GM12878 (cell line): ENCODE measurements at regions not wholly inside any gene's neighbourhood (a gene's known extent, or its start where the extent isn't known, plus 50 kb on each side); places are given as distances from the start of the nearest gene placed in this dataset.

Experiments used
- ATAC-seq: fragments of 200-7000 bp; cut with Tn5 transposase; 3 replicates; pipeline ENCODE4 v1.9.1; 2020; ENCODE audit warnings: mild to moderate bottlenecking, moderate library complexity
- BruUV-seq: library from RNA; stranded (reverse); fragments of 400-500 nt; replicated peaks from 2 replicates; lab custom pipeline; 2021; lab: Mats Ljungman, UMichigan
- CTCF ChIA-PET: fragments of 300-600 bp; sonication (Branson Sonifier 250); formaldehyde crosslinking; extraction: SDS; loops from one replicate; lab custom pipeline; 2021; ENCODE audit warnings: inconsistent platforms; lab: Yijun Ruan, JAX
- POLR2A ChIA-PET: fragments of 350-600 bp; formaldehyde crosslinking; extraction: SDS; loops from one replicate; lab custom pipeline; 2021; ENCODE audit warnings: inconsistent platforms; lab: Charles Lee
- RAD21 ChIA-PET: fragments of 300-600 bp; sonication (Branson Sonifier 250); formaldehyde crosslinking; loops from one replicate; lab custom pipeline; 2023; ENCODE audit warnings: antibody characterized with exemption; ENCODE audit not compliant: unreplicated experiment; lab: Charles Lee
- SMC1A ChIA-PET: fragments of 300-600 bp; sonication (Branson Sonifier 250); formaldehyde crosslinking; loops from one replicate; lab custom pipeline; 2023; ENCODE audit not compliant: unreplicated experiment, uncharacterized antibody; lab: Charles Lee
- DNase-seq: peaks from one replicate; pipeline ENCODE4 v3.0.0-alpha.2; 2011; ENCODE audit warnings: low read depth, low spot score
- FAIRE-seq: peaks from 3 replicates; lab custom pipeline; 2011; peaks lifted over from hg19 to GRCh38; lab: Jason Lieb, UNC
- H2AFZ ChIP-seq: 2 replicates; pipeline ENCODE4 v1.6.0; 2011; ENCODE audit warnings: low read depth, low read length, control low read depth; ENCODE audit not compliant: control insufficient read depth
- H3K27ac ChIP-seq: 2 replicates; pipeline ENCODE4 v1.5.1; 2011; ENCODE audit warnings: control low read depth; ENCODE audit not compliant: control insufficient read depth, insufficient read depth
- H3K27me3 ChIP-seq, 2 experiments: replicated peaks in 1 of 2; 2 replicates each; pipeline versions ENCODE4 v1.6.0 to v1.6.1; 2011; ENCODE audit warnings: low read length in 1 of 2; ENCODE audit not compliant: control insufficient read depth in 2 of 2, insufficient read depth in 2 of 2
- H3K36me3 ChIP-seq, 2 experiments: 2 replicates each; pipeline ENCODE4 v1.5.1; 2011; ENCODE audit warnings: low read length in 1 of 2; ENCODE audit not compliant: control insufficient read depth in 2 of 2, insufficient read depth in 2 of 2
- H3K4me1 ChIP-seq: 2 replicates; pipeline ENCODE4 v1.6.1; 2011; ENCODE audit warnings: mild to moderate bottlenecking, low read length, moderate library complexity, mixed read lengths; ENCODE audit not compliant: control insufficient read depth, insufficient read depth
- H3K4me2 ChIP-seq: 2 replicates; pipeline ENCODE4 v1.6.0; 2011; ENCODE audit warnings: control low read depth; ENCODE audit not compliant: control insufficient read depth, insufficient read depth
- H3K4me3 ChIP-seq: fragments of 200-600 bp; sonication (generic); 2 replicates; pipeline ENCODE4 v1.5.1; 2016
- H3K79me2 ChIP-seq: 2 replicates; pipeline ENCODE4 v1.6.0; 2011; ENCODE audit warnings: low read length; ENCODE audit not compliant: control insufficient read depth, insufficient read depth
- H3K9ac ChIP-seq: 2 replicates; pipeline ENCODE4 v1.8.0; 2011; ENCODE audit warnings: low read length, control low read depth, mixed read lengths; ENCODE audit not compliant: control insufficient read depth, insufficient read depth
- H3K9me3 ChIP-seq: replicated peaks from 3 replicates; pipeline ENCODE4 v1.5.1; 2011; ENCODE audit warnings: mild to moderate bottlenecking, low read length; ENCODE audit not compliant: control insufficient read depth, insufficient read depth
- H4K20me1 ChIP-seq: 2 replicates; pipeline ENCODE4 v1.6.0; 2011; ENCODE audit not compliant: control insufficient read depth, insufficient read depth
- ASH2L ChIP-seq: fragments of 300-600, 200-600 bp; sonication (generic); IDR thresholded peaks from 2 replicates; pipeline ENCODE4 v1.6.1; 2017; ENCODE audit warnings: low read depth, mild to moderate bottlenecking, borderline replicate concordance
- BMI1 ChIP-seq: fragments of 450-650 bp; IDR thresholded peaks from 2 replicates; pipeline ENCODE4 v1.6.1; 2016; ENCODE audit warnings: mild to moderate bottlenecking, moderate library complexity, borderline replicate concordance
- CREM ChIP-seq: IDR thresholded peaks from 2 replicates; pipeline ENCODE4 v1.6.1; 2014; ENCODE audit warnings: antibody characterized with exemption, low read depth
- EP300 ChIP-seq, 2 experiments: fragments of 150-350 bp in 1 of 2; IDR thresholded peaks; 2 replicates each; pipeline ENCODE4 v1.6.1; 2011 to 2012; ENCODE audit warnings: low read depth in 2 of 2, low read length in 2 of 2, borderline replicate concordance in 1 of 2, improper control_type of control experiment in 1 of 2, inconsistent platforms in 1 of 2; ENCODE audit not compliant: control insufficient read depth in 1 of 2
- IKZF1 ChIP-seq: fragments of 450-650 bp; conservative IDR thresholded peaks from 2 replicates; pipeline ENCODE4 v1.6.1; 2017; ENCODE audit warnings: antibody characterized with exemption, mild to moderate bottlenecking
- MEF2B ChIP-seq: fragments of 450-650 bp; IDR thresholded peaks from 2 replicates; pipeline ENCODE4 v1.6.1; 2018; ENCODE audit warnings: mild to moderate bottlenecking, moderate library complexity; ENCODE audit not compliant: partially characterized antibody, poor library complexity, severe bottlenecking
- SIX5 ChIP-seq: IDR thresholded peaks from 2 replicates; pipeline ENCODE4 v1.6.1; 2011; ENCODE audit warnings: mild to moderate bottlenecking, low read depth, low read length, moderate library complexity; ENCODE audit not compliant: severe bottlenecking
- SMAD5 ChIP-seq: IDR thresholded peaks from 2 replicates; pipeline ENCODE4 v1.6.1; 2016; ENCODE audit warnings: antibody characterized with exemption, low read depth
- TCF7 ChIP-seq: IDR thresholded peaks from 2 replicates; pipeline ENCODE4 v1.6.1; 2014; ENCODE audit warnings: antibody characterized with exemption, borderline replicate concordance
- USF2 ChIP-seq: IDR thresholded peaks from 2 replicates; pipeline ENCODE4 v1.6.1; 2011; ENCODE audit warnings: low read depth, low read length, improper control_type of control experiment, borderline replicate concordance
- ZBTB40 ChIP-seq: fragments of 450-650 bp; IDR thresholded peaks from 2 replicates; pipeline ENCODE4 v1.6.1; 2016; ENCODE audit warnings: mild to moderate bottlenecking, moderate library complexity, borderline replicate concordance
- ZNF217 ChIP-seq: fragments of 450-650 bp; IDR thresholded peaks from 2 replicates; pipeline ENCODE4 v1.6.1; 2017; ENCODE audit warnings: antibody characterized with exemption, mild to moderate bottlenecking
- WGBS: methylation state at CpG from one replicate; pipeline ENCODE4 v1.1.6; 2016; ENCODE audit warnings: low lambda C conversion rate; ENCODE audit not compliant: insufficient replicate concordance, insufficient coverage; ENCODE audit errors: missing lambda C conversion rate; 5-methylcytosine and 5-hydroxymethylcytosine counted together
- in situ Hi-C: fragments of 300-500 bp; cut with MboI; formaldehyde crosslinking; loops from 9 replicates; pipeline ENCODE4 v1.14.3; 2018; ENCODE audit warnings: mixed read lengths
- intact Hi-C: fragments of 100-400 bp; cut with micrococcal nuclease; formaldehyde crosslinking; loops from one replicate; pipeline ENCODE4 v1.14.2; 2022; ENCODE audit not compliant: unreplicated experiment
- TF ChIP-seq, protein P1 (sequence below): fragments of 450-650 bp; formaldehyde crosslinking; IDR thresholded peaks from 2 replicates; pipeline ENCODE4 v1.4.0; 2022; ENCODE audit warnings: mild to moderate bottlenecking, moderate library complexity
- TF ChIP-seq, protein P2 (sequence below): fragments of 450-650 bp; IDR thresholded peaks from 2 replicates; pipeline ENCODE4 v1.6.1; 2016; ENCODE audit warnings: mild to moderate bottlenecking

DNA sequence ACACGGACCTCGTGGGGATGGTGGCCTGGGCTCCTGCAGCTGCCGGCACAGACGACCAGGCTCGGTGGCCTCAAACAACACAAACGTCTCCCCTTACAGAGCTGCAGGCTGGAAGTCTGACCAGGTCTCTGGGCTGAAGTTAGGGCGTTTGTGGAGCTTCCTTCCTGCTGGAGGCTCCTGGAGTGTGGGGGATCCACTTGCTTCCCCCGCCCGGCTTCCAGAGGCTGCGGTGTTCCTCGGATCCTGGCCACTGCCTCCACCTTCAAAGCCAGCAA lies 313.5 kb downstream of the CTTN start:
- no peaks in the 10 kb centered on the region for H3K4me1 ChIP-seq
- FAIRE-seq (no peak), ATAC-seq (no peak), DNase-seq (no peak)
- ChIA-PET CTCF (no interaction called here), SMC1A (no interaction called here), RAD21 (no interaction called here), POLR2A (no interaction called here)
- H3K4me2 ChIP-seq: no peak overlapping the region
- no peaks in the 10 kb centered on the region for H3K9me3 ChIP-seq
- H4K20me1 ChIP-seq: no peaks in the 10 kb centered on the region
- in situ Hi-C loops: no loop called here
- TF ChIP-seq ZNF217 (no peak), ASH2L (no peak), SIX5 (no peak), USF2 (no peak), CREM (no peak), MEF2B (no peak), ZBTB40 (no peak), TCF7 (no peak), BMI1 (no peak), SMAD5 (no peak), EP300 (IDR thresholded peaks at IDR 0.05; ENCODE audit: borderline replicate concordance in 1 of 2, control insufficient read depth in 1 of 2, low read depth in 2 of 2, low read length in 2 of 2) (no peak), IKZF1 (no peak)
- TF ChIP-seq, protein P1, sequence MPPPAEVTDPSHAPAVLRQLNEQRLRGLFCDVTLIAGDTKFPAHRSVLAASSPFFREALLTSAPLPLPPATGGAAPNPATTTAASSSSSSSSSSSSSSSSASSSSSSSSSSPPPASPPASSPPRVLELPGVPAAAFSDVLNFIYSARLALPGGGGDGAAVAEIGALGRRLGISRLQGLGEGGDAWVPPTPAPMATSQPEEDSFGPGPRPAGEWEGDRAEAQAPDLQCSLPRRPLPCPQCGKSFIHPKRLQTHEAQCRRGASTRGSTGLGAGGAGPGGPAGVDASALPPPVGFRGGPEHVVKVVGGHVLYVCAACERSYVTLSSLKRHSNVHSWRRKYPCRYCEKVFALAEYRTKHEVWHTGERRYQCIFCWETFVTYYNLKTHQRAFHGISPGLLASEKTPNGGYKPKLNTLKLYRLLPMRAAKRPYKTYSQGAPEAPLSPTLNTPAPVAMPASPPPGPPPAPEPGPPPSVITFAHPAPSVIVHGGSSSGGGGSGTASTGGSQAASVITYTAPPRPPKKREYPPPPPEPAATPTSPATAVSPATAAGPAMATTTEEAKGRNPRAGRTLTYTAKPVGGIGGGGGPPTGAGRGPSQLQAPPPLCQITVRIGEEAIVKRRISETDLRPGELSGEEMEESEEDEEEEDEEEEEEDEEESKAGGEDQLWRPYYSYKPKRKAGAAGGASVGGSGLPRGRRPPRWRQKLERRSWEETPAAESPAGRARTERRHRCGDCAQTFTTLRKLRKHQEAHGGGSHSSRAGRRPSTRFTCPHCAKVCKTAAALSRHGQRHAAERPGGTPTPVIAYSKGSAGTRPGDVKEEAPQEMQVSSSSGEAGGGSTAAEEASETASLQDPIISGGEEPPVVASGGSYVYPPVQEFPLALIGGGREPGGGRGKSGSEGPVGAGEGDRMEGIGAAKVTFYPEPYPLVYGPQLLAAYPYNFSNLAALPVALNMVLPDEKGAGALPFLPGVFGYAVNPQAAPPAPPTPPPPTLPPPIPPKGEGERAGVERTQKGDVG (CRISPR knock-in tag): no peak
- TF ChIP-seq, protein P2, sequence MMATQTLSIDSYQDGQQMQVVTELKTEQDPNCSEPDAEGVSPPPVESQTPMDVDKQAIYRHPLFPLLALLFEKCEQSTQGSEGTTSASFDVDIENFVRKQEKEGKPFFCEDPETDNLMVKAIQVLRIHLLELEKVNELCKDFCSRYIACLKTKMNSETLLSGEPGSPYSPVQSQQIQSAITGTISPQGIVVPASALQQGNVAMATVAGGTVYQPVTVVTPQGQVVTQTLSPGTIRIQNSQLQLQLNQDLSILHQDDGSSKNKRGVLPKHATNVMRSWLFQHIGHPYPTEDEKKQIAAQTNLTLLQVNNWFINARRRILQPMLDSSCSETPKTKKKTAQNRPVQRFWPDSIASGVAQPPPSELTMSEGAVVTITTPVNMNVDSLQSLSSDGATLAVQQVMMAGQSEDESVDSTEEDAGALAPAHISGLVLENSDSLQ: no peak
- WGBS: 51% methylated on average over 11 of the region's 11 CpGs
- no peak overlapping the region for H3K9ac ChIP-seq
- no peak overlapping the region for H2AFZ ChIP-seq
- no TSS peak for BruUV-seq
- no peak overlapping the region for H3K4me3 ChIP-seq
- no peak overlapping the region for H3K27ac ChIP-seq
- intact Hi-C loops: no loop called here
- no peaks in the 10 kb centered on the region for H3K79me2 ChIP-seq
- H3K36me3 ChIP-seq: no peaks in the 10 kb centered on the region
- no peaks in the 10 kb centered on the region; a peak in 1 of 4 replicates for H3K27me3 ChIP-seq
